Fibroblast of skin of right biceps (primary cell): ENCODE measurements at regions not wholly inside any gene's neighbourhood (a gene's known extent, or its start where the extent isn't known, plus 50 kb on each side); places are given as distances from the start of the nearest gene placed in this dataset.

Experiments
- DNase-seq: peaks from one replicate; pipeline ENCODE4 v3.0.0-alpha.2; 2013

DNA sequence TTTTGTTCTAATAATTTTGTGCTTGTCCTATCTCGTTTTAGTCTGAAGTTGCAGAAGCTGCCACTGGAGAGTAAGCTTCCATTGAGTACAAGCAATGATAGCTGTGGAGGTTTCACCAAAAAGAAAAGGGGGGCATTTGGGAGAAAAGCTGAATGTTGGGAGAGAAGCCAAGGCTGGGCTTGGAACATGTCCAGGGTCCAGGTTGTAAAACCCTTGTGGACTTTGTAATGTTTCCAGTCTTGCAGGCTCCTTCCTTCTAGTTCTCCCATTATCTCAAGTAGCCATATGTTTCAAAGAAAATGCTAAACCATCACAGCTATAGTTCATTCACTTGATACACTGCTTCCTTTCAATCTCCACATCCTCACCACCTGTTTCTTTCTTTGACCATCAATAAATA, 880.2 kb downstream of the NLGN4Y start:
- DNase-seq, result no peak

DNA sequence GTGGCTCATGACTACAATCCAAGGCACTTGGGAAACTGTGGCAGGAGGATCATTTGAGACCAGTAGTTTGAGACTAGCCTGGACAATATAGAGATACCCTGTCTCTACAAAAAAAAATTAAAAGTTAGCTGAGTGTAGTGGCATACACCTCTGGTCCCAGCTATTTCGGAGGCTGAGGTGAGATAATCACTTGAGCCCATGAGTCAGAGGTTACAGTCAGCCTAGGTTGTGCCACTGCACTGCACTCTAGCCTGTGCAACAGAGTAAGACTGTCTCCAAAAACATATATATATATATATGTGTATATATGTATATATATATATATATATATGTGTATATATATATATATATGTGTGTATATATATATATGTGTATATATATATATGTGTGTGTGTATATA, 890.8 kb downstream of the NLGN4Y start:
- DNase-seq, result no peak

DNA sequence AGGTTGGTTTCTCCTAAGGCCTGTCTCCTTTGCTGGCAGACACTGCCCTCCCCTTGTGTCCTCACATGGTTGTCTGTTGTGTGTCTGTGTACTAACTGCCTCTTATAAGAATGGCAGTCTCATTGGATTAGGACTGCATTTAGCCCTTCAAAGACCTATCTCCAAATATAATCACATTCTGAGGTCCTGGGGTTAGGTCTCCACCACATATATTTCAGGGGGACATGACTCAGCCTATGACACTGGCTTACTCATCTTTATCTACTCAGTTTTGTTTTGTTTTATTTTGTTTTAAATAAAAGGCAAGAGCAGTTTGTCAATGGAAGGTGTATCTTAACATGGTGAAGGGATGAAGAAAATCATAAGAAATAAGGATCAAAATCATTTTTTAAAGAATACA, 894.3 kb downstream of the NLGN4Y start:
- peak; percentile 42 for DNase-seq

DNA sequence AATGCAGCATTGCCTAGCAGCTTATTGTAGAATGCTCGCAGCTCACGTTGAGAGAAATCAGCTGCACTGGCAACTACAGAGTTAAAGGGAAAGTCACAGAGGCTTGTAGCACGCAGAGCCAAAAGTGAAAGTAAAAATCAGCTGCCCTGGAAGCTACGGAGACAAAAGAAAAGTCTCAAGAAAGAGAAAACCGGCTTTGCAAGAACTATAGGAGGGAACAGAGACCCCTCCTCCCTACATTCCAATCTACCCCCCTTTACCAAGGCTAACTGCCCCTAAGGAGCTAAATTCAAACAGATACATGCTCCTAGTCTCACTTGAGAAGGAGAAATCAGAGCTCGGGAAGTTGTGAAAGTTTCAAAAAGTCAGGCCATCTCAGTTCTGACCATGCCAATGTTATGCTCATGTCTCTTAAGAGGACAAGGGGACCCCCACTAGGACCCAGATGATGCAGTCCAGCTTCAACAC, 900.4 kb downstream of the NLGN4Y start:
- peak; percentile 53 for DNase-seq

DNA sequence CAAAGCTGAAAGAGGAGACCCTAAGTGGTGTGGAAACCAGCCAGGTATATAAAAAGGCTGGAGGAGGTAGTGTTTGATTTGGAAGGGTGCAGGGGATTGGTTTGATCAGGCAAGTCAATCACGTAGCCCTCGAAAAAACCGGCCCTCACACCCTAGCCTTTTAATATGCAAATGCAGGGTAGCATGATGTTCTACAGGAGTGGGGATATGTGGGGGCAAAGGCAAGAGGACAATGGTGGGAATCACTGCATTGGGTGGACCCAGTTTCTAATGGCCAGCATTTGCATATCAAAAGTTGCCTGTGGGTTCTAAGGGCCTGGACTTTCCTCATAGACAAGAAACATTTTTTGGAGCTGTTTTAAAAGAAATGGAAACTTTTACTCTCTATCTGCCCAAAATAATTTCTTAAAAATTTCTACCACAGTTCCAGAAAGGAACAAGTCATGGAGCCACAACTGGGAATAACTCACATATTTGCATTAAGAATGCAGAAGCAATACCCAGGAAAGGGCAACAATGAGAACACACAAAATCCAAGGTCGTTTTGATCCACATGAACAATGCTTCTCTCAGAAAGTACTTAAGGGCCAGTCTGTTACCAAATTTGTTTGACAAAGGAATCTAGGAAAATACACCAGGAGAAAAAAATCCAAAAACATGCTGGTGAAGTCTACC, 915.8 kb downstream of the NLGN4Y start:
- no peak for DNase-seq

DNA sequence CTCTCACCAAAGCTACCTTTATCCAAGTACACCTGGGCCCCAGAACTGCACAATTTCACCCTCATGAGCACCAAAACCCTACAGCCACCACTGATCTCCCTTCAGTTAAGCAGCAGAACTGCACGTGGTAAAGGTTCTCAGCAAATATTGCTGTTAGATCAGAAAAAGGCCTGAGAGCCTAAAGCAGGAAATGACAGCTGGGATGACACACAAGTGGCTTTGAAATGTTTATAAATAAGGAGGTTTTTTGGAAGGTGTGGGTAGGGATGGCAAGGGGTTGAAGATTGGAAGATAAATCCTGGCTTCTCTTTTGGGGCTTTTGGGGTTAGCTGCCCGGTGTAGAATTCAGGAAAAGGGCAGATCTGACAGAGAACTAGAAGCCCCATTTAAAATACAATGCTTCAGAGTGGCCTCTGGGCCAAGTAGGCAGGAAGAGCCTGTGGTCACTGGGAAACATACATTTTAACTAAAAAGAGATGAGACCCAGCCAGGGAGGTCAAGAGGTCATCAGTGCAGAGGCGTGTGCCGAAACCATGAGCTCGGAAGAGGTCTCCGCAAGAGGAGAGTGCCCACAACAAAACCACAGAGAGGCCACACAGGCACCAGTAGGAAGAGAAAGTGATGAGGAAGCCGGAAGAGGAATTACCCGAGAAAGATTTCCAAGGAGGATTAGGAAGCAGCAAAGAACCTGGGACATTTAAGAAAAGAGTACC, 916.5 kb downstream of the NLGN4Y start:
- DNase-seq, result peak; percentile 17

DNA sequence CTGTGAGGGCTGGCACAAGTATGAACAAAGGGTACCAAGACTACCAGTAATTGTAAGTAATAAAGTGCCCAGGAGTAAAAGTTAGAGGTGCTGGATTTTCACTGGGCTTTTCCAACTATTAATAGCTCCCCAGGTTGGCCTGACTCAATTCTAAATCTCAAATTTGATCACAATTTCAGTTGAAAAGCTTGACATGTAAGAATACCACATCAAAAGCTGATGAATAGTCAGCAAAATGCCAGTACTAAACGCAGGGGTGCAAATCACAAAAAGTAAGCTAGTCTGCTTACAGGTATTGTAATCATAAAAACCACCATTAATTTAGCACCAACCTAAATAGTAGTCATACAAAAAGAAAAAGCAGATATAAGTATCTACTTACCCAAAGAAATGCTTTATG, 917.5 kb downstream of the NLGN4Y start:
- no peak for DNase-seq

DNA sequence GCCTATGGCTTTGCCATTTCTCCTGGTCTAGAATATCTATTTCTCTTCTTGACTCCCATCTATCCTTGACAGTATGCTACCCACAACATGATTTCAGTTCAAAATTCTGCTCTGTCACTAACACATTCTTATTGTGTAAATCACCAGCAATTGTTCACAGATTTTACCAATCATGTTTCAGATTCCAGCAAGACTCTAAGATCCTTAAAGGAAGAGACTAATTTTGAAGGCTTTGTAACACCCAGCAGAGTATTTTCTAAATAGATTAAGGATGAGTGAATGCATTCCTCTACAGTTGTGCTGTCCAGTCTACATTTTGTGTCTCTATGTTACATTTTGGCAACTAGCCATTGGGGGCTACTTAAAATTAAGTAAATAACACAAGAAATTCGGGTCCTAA, 921.5 kb downstream of the NLGN4Y start:
- peak; percentile 74 for DNase-seq

DNA sequence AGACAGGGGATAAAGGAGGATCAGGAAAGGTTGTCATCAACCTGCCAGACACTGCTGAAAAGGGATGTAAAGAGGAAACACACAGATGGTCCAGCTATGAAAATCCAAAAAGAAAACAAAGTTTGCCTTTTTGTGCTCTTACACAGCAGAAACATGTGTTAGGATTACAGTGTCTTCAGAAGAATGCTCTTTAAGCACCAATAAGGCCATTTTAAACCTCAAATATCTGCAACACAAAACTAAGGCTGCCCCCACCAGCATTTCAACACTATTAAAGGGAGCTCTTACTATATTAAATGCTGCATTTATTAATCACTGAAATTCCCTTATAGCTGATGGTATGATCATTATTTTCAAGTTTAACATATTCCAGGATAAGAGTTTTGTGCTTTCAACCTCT, 922.5 kb downstream of the NLGN4Y start:
- peak; percentile 46 for DNase-seq

DNA sequence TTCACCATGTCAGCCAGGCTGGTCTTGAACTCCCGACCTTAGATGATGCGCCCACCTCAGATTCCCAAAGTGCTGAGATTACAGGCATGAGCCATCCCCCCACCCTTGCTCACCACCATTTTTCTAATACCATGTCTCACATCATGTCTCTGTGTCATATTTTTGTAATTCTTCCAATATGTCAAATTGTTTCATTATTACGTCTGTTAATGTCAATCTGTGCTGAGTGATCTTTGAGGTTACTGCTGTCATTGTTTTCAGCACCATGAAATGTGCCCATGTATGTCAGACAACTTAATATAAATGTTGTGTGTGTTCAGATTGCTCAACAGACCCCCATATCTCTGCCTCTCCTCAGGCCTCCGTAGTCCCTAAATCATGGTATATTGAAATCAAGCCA, 923.6 kb downstream of the NLGN4Y start:
- DNase-seq, result no peak

DNA sequence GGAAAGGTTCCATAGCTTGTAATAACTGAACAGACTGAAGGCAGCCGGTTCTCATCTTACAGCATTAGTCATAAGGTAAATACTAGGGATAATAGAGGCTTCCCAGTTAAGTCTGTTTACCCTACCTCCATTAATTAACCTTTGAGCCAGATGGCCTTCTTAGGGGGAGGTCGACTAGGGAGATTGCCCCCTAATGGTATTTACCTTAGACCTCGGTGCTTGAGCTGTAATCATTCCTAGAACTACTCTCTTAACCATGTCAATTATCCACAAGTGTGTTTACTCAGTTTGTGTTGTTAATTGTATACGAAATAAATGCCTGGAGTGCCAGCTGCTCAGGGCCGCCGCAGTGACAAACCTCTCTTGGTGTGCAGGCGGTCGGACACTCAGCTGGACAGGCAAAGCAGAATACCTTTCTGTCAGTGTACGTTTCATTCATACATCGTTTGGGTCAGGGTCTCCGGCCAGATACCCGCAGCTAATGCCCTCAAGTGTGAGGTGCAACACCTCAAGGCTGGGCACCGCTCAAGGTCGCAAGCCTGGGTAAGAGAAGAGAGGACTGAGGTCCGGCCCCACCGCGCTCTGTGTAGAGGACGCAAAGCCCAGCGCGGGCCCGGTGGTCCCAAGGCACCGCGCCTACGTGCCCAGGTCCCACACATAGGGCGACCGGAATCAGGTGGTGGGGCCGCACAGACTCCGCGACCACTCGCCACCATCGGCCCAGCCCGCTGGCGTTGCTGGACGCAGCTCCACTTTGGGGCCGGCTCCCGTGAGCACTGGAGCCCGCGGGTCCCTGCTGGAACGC, 931.0 kb downstream of the NLGN4Y start:
- no peak for DNase-seq

DNA sequence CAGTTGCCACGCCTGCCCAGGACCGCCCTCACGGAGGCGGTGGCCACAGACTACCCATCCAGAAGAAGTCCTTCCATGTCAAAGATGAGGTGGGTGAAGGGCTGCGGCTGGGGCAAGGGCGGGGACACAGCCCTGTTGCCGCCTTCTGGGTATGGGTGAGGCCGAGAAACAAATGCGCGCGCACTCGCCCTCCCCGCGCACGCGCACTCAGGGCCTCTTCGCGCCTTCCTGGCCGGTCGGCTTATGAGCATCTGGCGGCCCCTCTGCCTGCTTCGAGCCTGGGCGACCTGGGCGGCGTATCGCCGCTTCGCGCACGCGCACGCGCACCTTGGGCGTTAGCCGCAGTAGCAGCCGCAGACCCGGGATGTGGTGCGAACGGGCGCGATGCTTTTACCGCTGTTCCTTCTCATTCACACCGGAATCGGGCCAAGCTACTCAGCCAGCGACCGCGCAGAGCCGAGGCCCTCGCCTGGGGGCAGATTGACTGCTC, 931.7 kb downstream of the NLGN4Y start:
- peak; percentile 80 for DNase-seq

DNA sequence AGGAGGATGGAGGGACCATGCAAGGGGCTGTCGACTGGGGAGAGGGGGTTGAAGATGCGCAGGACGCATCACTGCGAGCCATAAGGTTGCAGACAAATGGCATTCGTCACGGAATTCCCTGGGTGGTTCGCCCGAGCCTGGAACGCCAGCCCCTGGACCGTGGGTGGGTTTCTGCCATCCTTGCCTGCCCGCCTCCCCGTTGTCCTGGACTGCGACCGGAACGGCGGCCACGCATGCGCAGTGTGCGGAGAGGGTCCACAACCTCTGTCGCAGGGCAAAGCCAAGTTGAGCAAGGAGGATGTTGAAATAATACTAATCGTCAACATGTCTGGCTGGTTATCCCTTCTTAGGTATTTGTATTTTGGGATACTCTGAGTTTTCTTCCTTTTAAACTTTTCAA, 932.2 kb downstream of the NLGN4Y start:
- no peak for DNase-seq

DNA sequence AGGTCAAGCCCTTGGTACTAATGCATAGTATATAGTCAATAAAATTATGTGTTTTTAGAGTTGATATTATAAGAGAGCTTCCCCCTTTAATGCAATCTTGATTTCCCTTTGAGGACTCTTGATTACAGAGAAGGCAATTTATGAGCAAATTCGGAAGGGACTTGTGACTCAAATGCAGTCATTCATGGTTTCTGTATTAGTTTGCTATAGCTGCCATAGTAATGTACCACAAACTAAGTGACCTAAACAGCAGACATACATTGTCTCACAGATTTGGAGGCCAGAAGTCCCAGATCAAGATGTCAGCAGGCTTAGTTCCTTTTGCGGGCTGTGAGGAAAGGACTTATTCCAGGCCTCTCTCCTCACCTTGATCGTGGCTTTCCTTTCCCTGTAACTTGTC, 933.4 kb downstream of the NLGN4Y start:
- no peak for DNase-seq

DNA sequence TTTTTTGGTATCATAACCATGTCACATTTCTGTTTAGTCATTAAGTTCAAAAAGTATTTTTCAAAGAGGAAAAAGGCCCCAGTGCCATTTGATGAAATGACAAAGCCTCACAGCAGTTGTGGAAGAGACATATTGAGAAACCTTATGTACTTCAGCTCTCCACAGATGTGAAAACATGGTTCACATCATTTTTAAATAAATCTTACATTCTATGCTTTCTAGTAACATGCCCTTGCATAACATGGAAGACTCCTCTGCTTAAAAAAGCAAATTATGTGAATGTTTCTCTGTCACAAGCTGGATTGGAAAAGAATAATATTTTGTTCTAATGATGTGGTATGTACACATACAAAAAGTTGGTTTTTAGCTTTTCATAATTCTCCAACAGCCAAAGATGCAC, 934.1 kb downstream of the NLGN4Y start:
- no peak for DNase-seq

DNA sequence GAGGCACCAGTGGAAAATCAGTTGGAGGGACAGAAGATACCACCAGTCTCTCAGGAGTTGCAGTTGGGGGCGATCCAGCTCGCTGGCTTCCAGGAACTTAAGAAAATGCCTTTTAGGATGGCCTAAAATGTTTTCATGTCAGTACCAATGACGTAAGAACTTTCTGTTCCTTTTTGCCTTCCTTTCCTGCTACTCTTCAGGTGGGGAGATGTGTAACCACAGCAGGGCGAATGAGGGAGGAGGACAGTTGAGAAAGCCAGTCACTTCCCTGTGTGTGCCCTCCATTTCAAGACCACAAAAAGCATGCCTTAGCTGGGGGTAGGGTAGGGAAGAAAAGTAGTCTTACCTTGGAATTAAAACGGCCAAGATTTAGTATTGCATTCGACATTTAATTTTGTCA, 941.6 kb downstream of the NLGN4Y start:
- no peak for DNase-seq

DNA sequence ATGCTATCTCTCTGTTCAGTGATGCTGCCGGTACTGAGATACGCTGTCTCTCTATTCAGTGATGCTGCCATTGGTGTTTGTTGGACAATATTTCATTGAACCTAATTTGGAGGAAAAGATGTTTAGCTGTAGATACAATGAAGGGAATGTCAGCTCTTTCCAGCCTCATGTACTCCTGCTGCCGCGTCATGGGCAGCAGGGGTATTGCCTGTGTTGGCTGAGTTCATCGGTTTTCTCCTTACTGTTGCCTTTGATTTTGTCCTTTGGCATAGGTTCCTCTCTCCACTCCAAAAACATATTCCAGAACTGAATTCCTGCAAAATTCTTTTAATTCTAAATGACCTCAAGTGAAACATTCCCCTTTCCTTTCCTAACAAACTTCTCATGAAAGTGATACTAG, 942.6 kb downstream of the NLGN4Y start:
- no peak for DNase-seq

DNA sequence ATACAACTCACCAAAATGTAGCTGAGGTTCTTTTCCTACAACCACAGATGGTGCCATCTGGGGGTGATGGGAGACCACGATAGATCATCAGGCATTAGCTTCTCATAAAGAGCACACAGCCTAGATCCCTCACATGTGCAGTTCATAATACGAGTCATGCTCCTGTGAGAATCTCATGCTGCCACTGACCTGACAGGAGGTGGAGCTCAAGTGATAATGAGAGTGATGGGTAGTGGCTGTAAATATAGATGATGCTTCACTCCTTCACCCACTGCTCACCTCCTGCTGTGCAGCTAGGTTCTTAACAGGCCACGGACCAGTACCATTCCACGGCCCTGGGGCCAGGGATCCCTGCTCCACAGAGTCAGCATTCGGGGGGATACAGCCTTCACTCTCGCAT, 943.8 kb downstream of the NLGN4Y start:
- DNase-seq, result no peak

DNA sequence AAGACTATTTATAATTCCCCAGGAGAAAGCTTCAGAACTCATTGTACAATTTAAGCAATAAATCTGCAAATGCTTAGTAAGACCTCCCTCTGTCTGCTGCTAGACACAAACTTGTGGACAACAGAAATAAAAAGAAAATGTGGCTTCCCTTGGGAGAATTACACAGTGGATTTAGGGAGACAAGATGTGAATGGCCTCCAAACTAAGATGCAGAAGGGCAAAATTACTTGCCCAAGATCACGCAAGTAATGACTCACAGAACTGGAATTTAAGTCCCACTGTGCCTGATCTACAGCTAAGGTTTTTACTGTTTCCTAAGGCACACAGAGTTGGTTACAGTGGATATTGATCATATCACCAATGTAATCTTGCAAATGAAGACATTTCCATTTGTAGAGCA, 947.0 kb downstream of the NLGN4Y start:
- DNase-seq, result peak; percentile 78

DNA sequence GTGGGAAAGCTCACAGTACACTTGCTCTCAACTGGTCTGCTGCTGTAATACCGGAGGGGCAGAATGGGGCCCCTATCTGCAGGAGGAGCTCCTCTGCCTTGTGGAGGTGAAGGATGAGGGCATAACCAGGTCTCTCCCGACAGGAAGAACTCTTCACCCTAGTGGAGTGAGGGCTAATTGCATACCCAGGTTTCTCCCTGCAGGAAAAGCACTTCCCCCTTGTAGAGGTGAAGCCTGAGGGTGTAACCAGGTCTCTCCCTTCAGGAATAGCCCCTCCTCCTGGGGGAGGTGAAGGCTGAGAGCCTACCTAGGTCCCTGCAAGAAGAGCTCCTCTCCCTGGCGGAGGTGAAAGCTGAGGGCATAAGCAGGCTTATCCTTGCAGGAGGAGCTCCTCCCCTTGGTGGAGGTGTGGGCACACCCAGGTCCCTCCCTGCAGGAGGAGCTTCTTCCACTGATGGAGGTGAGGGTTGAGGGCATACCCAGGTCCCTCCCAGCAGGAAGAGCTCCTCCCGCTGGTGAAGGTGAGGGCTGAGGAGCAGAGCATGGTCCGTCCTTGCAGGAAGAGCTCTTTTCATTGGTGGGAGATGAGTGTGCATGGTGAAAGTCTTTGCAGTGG, 954.1 kb downstream of the NLGN4Y start:
- DNase-seq, result no peak

DNA sequence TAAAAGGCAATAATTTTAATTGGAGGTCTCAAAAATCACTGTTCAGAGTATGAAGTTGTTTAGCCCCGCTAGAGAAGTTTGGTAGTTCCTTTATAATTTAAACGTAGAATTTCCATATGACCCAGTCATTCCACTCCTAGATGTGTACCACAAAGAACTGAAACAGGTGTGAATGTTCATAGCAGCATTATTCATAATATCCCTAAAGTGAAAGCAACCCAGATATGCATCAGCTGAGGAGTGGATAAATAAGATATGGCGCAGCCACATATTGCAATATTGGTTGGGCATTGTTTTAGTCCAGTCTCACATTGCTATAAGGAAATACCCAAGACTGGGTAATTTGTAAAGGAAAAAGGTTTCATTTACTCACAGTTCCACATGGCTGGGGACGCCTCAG, 976.2 kb downstream of the NLGN4Y start:
- DNase-seq, result no peak

DNA sequence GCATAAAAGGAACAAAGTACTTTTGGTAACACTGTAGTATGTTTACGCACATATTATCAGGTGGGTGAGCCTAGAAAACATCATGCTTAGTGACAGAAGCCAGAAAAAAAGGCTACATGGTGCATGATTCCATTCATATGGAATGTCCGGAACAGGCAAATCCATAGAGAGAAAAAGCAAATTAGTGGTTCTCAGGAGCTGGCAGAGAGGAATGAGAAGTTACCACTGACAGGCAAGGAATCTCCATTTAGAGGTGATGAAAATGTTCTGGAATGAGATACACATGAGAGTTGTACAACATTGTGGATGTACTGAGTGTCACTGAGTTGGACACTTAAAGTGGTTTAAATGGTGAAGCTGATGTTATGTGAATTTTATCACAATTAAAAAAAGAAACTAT, 976.9 kb downstream of the NLGN4Y start:
- peak; percentile 50 for DNase-seq

DNA sequence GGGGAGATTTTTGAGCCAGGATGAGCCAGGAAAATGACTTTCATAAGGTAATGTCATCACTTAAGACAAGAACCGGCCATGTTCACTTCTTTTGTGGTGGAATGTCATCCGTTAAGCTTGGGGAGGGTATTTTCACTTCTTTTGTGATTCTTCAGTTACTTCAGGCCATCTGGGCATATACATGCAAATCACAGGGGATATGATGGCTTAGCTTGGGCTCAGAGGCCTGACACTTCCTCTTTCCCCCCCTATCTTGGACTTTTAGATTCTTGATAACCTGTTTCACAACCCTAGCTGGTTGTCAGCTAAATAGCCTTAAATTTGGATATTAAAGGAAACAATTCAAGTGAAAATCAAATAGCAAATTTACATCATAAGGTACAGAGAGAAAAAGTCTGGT, 986.0 kb downstream of the NLGN4Y start:
- DNase-seq, result no peak
